ENCODE measurements at regions not wholly inside any gene's neighbourhood (a gene's known extent, or its start where the extent isn't known, plus 50 kb on each side); places are given as distances from the start of the nearest gene placed in this dataset.

DNA sequence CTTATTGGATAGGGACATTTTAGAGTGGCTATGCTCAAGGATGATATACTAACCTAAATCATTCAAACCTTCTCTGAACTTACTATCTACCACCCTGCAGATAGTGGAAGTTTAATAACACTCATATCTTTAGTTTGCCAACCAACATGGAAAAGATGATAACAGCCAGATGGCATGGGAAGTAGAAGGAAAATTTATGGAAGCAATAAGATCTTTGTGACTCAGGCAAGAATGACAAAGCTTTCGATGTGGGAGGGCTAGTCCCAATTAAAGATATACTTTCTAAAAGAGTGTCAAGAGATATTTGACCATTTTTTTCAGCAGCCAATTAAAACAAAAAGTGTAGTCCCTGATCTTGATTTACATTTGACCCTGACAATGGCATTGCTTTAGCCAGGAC, 631.7 kb downstream of the RPS29 start:
- TF ChIP-seq, protein P1, sequence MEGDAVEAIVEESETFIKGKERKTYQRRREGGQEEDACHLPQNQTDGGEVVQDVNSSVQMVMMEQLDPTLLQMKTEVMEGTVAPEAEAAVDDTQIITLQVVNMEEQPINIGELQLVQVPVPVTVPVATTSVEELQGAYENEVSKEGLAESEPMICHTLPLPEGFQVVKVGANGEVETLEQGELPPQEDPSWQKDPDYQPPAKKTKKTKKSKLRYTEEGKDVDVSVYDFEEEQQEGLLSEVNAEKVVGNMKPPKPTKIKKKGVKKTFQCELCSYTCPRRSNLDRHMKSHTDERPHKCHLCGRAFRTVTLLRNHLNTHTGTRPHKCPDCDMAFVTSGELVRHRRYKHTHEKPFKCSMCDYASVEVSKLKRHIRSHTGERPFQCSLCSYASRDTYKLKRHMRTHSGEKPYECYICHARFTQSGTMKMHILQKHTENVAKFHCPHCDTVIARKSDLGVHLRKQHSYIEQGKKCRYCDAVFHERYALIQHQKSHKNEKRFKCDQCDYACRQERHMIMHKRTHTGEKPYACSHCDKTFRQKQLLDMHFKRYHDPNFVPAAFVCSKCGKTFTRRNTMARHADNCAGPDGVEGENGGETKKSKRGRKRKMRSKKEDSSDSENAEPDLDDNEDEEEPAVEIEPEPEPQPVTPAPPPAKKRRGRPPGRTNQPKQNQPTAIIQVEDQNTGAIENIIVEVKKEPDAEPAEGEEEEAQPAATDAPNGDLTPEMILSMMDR (IDR thresholded peaks at IDR 0.05): no peak
- no peak for DNase-seq (ENCODE audit: low spot score)
- no peak for ATAC-seq (ENCODE audit: low FRiP score)

DNA sequence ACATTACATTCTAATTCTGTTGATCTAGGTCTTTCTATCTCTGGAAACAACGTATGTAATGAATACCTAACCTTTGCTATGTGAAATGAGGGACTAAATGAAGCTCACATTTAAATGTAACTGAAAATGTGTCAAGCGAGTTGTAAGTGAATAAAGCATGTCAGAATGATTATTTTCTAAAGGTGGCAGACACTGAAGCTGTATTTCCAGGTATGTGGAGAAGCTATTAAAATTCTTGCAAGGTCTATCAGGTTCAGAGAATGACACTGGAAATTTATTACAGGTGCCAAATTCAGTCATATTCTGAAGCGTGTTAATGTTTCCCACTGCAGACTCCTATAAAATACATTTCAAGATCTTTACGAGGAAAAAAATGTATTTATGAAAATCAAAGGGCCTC, 641.4 kb downstream of the RPS29 start:
- no peak for DNase-seq (ENCODE audit: low spot score)
- TF ChIP-seq, protein P1 (IDR thresholded peaks at IDR 0.05): no peak
- ATAC-seq (ENCODE audit: low FRiP score): no peak

DNA sequence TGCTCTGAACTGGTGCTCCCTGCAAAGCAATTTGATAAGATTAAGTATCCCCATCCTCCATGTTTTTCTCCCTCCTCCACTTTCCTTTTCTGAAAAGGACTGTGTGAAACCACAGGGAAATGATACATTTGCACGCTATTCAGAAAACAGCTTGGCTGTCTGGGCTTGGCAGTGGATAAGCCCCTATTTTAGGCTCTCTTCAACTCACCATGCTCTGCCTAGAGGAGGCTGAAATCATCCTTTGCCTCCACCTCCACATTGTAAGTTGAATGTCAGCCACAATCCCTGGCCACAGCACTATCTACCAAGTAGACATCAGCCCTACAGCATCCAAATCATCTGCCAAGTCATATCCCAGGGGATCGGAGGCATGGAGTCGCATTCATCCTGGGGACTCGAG, 642.3 kb downstream of the RPS29 start:
- TF ChIP-seq, protein P1 (IDR thresholded peaks at IDR 0.05): no peak
- no peak for ATAC-seq (ENCODE audit: low FRiP score)
- no peak for DNase-seq (ENCODE audit: low spot score)

DNA sequence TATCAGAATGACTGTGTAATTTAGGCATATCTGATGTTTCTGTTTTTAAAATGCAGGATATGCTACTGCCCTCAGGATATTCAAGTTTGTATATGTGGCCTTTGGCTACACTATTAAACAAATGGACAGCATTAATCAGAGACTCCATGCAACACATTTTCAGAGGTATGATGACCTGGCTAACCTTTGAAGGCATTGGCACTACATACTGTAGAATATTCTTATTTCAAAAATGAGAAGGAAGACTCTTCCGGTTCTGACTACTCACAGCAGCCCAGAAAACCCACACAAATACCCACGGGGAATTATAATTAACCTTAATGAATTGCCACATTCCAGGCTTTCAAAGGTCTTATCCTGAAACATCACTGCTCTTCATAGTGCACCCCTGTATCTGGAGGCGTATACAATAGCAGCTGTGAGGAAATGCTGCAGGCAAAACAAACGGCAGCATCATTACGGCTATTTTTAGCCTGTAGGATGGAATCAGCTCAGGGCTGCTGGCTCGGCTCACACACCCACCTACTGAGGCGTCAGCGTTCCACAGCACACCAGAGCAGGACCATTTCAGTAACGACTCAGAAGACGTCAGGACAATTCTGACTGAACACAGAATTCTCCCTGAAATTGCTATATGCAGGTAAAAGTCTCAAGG, 648.5 kb downstream of the RPS29 start:
- TF ChIP-seq, protein P1 (IDR thresholded peaks at IDR 0.05): no peak
- no peak for ATAC-seq (ENCODE audit: low FRiP score)
- no peak for DNase-seq (ENCODE audit: low spot score)

DNA sequence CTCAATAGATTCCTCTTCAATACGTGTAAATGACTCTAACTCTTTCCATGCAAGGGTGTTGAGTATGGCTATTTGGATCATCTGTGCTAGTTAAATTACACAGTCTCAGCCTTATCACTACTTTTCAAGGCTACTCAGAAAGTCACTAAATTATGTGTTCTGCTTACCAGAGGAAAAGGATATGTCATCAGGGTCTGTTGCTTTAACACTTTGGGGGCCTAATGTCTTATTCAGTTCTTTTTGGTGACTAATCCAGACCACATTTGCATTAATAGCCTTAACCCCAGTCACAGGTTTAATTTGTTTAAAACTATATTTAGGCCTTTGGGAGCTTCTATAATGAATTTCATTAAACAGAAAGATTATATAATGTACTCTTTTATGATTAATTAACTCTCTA, 649.3 kb downstream of the RPS29 start:
- DNase-seq (ENCODE audit: low spot score): no peak
- ATAC-seq (ENCODE audit: low FRiP score): no peak
- TF ChIP-seq, protein P1 (IDR thresholded peaks at IDR 0.05): no peak

DNA sequence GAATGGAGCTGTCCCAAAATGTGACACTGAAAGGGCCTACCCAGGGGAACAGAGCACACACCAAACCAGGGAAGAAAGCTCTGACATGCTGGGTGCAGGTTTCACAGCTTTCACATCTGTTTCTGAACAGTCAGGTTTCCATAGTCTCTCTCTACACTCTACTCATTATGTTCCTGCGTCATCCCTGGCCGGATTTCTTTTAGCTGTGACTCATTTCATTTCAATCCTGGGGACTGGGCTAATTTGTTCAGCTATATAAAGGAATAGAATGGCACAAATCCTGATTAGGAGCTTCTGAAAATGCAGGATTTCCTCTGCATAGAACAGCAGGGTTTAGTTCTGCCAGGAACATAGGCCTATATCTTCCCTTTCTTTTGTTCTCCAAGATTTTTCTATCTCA, 649.8 kb downstream of the RPS29 start:
- TF ChIP-seq, protein P1 (IDR thresholded peaks at IDR 0.05): no peak
- ATAC-seq (ENCODE audit: low FRiP score): no peak
- DNase-seq (ENCODE audit: low spot score): no peak

DNA sequence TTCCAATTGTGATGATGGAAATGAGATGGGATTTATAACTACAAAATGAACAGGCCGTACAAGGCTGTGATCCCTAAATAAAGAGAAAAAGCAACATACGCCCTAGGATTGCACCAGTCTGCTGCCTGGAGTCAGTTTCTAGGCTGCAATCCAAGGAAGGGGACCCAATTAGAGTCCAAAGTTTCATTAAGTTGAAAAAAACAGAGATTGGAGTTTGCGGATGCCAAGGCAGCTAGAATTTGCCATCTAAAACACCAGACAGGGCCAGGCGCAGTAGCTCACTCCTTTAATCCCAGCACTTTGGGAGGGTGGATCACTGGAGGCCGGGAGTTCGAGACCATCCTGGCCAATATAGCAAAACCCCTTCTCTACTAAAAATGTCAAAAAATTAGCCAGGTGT, 661.0 kb downstream of the RPS29 start:
- TF ChIP-seq, protein P1 (IDR thresholded peaks at IDR 0.05): no peak
- no peak for DNase-seq (ENCODE audit: low spot score)
- ATAC-seq (ENCODE audit: low FRiP score): no peak
